Jurkat, Clone E6-1 (cell line): ENCODE measurements at regions not wholly inside any gene's neighbourhood (a gene's known extent, or its start where the extent isn't known, plus 50 kb on each side); places are given as distances from the start of the nearest gene placed in this dataset.

Experiments
- DNase-seq: peaks from one replicate; pipeline ENCODE4 v3.0.0-alpha.2; 2011; ENCODE audit warnings: low read depth, low spot score
- H3K4me3 ChIP-seq: 2 replicates; pipeline ENCODE4 v1.5.1; 2011; ENCODE audit warnings: mild to moderate bottlenecking, low read length, control low read depth, moderate library complexity

DNA sequence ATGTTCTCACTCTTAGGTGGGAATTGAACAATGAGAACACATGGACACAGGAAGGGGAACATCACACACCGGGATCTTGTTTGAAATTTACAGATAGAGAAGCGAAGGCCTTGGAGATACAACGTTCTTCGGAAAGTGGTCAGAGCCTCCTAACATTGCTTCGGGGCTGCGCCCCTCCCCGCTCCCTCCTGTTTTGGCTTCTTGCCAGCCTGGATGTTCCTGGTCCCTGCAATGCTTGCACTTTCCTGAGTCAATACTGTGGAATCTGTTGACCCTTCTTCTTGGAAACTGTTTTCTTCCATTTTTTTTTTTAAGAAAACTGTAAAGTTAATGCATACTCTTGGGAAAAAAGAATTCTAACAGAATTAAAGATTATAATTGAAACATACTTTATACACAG is 360.8 kb downstream of the SOCS6 start:
- no peak for DNase-seq
- no peak overlapping the region for H3K4me3 ChIP-seq

DNA sequence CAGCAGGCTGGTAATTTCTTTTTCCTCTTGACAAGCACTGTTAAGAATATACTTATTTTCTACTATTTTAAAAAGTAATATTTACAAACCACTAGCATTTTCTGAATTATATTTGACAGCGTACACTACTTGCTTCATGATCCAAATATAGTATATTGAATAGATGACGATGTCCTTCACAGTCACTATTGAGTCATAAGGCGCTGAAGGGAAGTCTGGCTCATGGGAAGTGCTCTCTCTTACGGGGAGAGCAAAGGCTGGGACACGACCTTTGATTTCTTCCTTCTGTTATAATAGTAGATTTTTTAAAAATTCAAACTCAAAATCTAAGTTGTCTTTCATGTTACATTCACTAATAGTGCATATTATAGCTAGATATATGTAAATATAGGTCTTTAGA is 357.1 kb downstream of the SOCS6 start:
- no peak for DNase-seq
- no peak overlapping the region for H3K4me3 ChIP-seq

DNA sequence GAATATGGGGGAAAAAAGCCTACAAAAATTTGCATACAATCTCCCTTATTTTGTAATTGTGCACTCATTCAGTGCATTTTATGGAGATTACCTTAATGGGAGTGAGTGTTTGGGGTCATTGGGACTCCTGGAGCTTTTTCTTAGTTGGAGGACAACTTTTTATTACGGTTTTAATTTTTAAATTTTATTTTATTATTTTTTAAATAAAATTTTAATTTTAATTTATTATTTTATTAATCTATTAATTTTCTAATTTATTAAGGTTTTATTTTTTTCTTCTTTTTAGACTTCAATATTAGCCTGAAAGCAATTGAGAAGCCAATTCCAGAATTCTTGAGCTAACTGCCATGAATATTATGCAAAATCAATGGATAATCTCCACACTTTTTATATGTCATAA is 355.0 kb downstream of the SOCS6 start:
- no peak for DNase-seq

DNA sequence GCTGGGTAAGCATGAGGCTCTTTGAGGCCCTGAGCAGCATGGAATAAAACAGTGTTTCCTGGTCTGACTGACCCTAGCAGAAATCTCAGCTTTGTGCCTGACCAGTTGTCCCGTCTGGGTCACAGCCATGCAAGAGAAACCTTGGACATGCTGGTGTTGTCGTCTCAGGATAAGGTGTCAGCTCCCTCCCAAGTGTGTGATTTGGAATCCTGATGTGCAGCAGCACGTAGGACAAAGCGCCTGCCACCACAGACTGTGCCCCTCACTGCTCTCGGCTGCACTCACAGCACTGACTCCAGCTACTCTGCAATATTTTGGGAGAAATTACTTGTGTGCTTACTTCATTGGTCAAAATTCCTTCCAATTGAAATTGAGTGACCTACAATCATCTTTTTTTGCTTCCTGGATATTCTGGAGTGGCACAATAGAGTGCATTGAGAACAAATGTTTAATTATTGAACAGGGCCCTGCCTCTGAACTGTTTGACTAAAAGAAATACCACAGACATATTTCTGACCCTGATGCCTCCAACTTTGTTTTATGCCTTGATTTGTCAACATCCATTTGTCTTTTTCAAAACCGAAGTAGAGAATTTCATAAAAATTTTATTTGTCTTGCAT is 352.4 kb downstream of the SOCS6 start:
- no peak for DNase-seq
- H3K4me3 ChIP-seq, result no peak overlapping the region

More for the DNA sequence above, 355.0 kb downstream of the SOCS6 start:
- H3K4me3 ChIP-seq, result no peak overlapping the region

DNA sequence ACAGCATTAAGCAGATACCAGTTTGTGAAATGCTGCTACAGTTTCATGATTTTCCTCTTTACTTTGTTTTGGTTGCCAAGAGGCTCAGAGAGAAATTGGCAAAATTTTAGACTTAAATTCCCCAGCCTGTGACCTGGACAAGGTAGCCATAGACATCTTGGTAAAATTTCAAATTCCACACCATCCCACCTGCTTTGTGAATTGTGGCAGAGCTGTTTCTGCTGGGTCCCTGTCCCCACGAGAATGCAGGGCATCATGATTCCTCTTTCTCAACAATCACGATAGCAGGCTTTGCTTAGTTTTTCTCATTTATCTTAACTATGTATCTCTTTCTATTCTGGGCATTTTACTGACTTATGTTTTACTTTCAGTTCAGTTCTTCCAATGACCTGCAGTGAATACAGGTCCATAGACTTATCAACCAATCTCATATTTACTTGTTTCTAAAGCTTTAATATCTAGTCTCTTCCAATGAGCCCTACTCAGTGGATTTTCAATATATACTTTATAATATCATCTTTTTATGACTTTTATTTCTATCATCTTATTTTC is 351.6 kb downstream of the SOCS6 start:
- DNase-seq, result no peak
- H3K4me3 ChIP-seq, result no peak overlapping the region

DNA sequence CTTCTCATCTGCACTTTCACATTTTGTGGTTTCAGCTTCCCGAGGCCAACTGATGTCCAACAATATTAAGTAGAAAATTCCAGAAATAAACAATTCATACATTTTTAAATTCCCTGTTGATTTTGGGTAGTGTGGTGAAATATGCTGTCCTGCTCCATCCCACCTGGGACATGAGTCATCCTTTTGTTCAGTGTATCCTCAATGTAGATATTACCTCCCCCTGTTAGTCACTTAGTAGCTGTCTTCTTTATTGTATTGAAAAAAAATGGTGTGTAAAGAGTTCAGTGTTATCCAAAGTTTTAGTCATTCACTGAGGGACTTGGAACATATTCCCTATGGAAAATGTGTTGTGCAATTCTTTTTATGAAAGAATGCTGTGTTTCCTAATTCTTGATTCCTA is 348.1 kb downstream of the SOCS6 start:
- no peak overlapping the region for H3K4me3 ChIP-seq
- DNase-seq, result no peak

DNA sequence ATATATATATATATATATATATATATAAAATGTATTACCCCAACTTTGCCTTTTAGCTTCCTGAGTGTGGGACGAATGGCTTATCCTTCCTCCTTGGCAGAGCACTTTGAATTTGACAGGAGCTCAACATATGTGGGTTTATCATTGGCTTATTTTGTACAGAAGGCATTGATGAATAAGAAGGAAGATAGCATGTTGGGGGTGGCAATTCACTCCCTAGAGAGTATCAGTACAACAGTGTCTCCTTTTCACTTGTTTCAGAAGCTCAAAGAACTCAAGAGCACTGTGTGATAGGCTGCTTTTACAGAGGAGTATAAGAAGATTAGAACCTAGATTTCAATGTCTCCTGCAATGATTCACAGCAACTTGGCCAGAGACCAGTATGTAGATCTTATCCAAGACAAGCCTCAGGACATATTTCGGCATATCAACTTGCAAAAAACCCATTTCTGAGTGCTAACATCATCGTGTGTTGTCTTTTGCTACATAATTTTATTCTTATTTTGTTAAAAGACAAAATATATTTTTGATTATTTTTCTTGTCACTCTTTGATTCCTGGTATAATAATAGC is 345.8 kb downstream of the SOCS6 start:
- no peak overlapping the region for H3K4me3 ChIP-seq
- DNase-seq, result no peak

DNA sequence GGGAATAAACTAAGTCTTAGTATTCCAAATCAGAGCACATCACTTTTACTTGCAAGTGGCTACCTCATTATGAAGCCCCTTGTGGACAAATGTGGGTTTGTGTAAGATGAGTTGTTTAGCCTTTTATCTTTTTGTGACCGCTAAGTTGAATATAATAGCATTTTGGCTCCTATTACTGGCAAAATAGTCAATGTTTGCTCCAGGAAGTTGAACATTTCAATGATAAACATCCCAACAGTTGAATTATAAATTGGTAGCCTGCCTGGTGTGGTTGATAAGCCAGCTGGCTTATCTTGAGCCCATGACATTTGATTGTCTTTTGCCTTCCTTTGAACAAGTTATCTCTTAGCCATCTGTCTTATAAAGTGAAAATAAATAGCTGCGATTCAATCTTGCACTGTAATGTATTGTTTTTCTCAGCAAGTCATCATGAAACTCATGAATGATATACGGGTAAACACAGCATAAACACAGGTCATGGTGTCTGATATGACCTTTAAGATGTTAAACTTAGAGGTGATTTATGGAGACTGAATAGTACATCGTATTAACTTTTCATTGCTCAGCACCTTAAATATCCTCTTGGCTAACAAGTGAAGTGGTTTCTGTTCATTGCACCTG is 338.4 kb downstream of the SOCS6 start:
- H3K4me3 ChIP-seq, result no peak overlapping the region
- DNase-seq, result no peak

DNA sequence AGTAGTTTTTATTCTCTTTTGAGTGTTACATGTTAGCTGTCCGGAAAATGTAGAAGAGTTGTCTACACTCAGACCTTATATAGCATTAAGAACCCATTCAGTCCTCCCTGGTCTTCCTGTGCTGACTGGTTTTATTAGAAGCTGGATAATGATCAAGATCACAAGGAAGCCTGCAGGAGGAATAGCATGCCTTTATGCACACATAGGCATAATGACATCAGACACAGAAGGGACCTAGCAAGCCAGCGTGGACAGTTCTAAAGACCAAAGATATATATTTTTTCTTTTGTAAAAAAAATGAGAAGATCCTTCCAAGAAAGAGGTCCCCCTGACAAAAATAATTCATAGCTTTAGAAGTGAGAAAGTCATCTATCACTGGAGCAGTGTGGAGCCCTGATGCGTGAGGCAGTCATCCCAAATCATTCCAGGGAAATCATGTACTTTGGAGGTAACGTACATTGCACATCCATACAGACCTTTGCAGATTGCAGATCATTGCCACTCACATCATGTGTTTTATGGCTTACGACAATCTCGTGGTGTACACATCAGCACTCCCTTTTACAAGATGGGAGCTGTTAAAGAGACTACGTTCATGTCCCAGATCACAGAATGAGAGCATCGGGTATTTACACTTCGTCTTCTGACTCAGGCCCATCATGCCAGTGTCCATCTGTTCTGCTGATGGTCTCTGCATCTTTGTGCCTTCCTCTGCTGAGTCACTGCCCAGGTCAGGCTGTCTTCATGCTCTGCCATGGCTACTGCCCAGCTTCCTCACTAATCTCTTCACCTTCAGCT is 334.0 kb downstream of the SOCS6 start:
- no peak for DNase-seq
- no peak overlapping the region for H3K4me3 ChIP-seq

DNA sequence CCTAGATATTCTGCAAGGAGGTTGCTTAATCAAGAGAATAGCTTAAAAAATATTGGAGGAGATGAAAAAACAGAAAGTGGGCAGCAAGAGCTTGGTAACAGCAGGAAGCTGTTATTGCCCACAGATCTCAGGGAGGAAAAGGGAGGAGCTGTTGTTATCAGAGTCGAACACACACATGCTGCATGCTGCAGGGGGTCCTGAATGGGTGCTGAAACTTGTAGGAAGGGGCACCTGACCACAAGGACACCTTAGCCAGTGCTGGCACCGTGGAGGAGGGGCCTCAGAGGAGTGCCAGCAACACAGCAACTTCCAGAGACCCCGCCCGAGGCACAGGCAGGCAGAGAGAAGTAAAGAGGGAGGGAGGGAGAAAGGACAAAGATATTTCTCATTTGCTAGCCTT is 332.9 kb downstream of the SOCS6 start:
- H3K4me3 ChIP-seq, result peak overlapping the region; percentile 24
- peak; percentile 97 for DNase-seq

DNA sequence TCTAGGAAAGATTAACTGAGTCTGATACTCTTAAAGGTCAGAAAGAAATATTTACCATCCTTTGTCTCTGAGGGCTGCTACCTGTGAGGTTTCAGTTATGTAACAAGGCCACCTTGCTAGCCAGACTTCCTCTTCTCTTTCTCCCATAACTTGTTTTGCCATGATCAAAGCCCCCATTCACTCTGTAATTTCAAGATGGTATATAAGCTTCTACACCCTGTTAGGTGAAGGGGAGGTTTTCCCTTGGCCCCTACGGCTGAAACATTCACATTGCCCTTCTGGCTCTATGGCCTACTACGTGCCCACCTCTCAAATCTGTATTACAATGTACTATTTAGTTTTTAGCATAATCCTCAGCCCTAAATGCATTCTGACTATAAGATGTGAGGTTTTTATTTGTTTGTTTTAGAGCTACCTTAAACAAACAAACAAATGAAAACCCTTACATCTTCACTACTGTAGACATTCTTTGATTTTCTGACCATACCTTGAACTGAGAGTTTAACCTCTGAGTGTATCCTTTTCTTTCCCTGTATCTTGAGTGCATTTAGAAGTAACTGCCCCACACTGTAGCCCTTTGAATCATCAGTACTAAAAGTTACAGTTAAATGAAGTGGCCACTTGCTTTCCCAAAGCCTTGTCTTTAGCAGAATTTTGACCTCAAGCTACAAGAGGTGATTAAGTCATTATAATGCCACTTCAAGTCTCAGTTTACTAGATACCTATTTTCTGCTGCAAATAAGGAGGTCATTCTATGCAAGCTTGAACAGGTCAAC is 332.2 kb downstream of the SOCS6 start:
- peak overlapping the region; percentile 24 for H3K4me3 ChIP-seq
- DNase-seq, result peak; percentile 47

DNA sequence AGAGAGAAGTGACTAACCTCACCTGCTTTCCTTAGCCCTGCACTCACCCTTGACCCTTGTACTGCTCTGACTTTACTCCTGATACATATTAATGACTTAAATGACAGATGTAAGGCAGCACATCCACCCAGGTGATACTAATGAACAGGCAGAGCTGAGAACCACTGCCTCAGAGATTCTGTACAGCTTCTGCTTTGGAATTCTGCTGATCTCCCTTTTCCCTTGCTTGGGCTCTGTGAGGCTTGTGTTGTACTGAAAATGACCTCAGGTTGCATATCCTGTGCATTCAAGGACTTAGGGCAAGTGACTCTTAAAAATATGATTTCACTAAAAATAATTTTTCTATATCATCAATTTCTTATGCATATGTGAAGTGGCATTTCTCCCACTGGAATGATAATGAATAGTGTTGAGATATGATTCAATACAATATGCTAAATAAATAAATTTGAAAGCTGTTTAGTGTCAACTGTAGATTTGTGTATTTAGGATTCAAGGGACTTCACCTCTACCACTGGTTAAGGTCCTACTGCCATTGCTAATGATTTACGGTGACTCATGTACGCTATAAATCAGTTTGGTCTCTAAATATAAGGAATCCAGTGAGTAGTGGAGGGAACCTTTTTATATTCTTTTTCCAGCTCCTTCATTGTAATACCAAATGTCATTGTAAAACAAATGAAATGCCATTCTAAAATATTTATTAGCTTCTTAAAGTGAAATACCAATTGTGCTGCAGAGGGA is 328.3 kb downstream of the SOCS6 start:
- H3K4me3 ChIP-seq, result no peak overlapping the region
- DNase-seq, result no peak

DNA sequence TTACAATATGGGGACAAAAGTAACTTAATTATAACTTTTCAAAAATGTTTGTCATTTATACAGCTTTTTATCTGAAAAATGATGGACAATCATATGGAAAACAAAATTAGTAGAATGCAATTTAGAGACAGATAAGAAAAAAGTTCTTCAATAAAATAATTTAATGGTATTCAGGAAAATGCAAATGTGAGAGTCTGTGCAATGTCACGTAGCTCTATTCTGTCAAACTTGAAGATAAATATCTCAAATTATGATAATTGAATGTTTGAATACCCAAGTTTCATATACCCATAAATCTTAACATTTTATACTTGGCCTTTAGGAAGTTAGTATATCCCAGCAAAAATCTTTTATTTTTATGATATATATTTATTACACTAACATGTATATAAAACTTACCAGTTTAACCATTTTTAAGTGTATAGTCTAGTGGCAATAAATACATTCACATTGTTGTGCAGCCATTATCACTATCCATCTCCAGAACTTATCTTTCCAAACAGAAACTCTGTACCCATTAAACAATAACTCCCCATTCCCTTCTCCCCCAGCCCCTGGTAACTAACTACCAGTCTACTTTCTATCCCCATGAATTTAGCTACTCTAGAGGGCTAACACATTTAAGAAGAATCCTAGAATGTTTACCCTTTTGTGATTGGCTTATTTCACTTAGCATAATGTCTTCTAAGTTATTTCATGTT is 311.5 kb downstream of the SOCS6 start:
- DNase-seq, result no peak
- H3K4me3 ChIP-seq, result no peak overlapping the region

DNA sequence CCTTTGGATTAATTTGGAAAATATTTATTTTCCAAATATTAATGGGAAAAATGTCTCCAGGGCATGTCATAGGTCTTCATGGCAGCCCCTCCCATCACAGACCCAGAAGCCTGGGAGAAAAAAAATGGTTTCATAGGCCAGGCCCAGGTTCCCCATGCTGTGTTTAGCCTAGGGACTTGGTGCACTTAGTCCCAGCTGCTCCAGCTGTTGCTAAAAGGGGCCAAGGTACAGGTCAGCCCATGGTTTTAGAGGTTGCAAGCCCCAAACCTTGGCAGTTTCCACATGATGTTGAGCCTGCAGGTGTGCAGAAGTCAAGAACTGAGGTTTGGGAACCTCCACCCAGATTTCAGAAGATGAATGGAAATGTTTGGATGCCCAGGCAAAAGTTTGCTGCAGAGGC is 309.6 kb downstream of the SOCS6 start:
- DNase-seq, result no peak
- H3K4me3 ChIP-seq, result no peak overlapping the region

DNA sequence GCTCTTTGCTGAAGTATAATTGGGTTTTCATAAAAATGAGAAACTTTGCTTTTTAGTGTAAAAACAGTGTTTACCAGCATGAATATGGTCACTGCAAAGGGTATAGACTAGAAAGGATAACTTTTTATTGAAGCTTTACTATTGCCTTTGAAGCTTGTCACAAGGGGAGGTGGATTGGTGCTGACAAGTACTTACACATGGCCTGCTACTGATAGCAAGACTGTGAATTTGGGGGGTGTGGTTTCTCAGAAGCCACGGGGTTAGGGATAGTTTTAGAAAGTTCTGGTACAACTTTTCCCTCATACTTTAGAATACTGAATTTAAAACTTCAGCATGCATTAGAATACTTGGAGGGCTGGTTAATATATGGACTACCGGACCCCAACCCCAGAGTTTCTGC is 294.1 kb downstream of the SOCS6 start:
- DNase-seq, result no peak
- no peak overlapping the region for H3K4me3 ChIP-seq

DNA sequence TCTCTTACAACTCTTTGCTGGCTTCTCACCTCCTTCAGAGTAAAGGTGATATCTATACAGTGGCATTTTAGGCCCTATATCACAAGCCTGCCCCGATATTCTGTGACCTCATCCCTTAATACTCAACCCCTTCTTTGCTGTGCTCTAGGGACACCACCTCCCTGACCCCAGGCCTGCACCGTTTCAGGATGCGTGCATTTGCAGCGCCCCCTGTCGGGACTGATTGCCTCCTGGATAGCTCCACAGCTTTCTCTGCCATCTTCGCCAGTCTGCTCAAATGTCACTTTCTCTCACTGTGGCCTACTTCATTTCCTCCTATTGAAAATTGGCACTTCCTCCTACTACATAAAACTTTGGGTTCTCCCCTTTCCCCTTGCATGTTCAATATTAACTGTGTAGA is 289.6 kb downstream of the SOCS6 start:
- H3K4me3 ChIP-seq, result no peak overlapping the region
- DNase-seq, result peak; percentile 8

DNA sequence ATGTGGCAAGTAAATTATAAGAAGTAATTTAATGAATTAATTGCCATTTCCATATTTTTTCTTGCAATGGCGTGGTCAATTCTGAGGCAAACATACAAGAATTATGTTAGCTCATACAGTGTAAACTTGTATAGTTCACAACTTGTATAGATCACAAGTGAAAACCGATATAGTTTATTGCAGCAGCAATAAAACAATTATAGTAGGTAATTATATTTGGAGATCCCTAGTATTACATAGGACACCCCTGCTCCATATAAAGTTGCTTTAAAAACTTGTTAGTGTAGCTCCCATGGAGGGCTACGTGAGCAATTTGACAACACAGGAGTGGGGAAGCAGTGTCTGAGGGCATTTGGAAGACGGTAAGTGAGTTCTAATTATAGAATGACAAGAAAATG is 288.2 kb downstream of the SOCS6 start:
- no peak overlapping the region for H3K4me3 ChIP-seq
- DNase-seq, result no peak
